ENCODE measurements at regions not wholly inside any gene's neighbourhood (a gene's known extent, or its start where the extent isn't known, plus 50 kb on each side); places are given as distances from the start of the nearest gene placed in this dataset.

DNA sequence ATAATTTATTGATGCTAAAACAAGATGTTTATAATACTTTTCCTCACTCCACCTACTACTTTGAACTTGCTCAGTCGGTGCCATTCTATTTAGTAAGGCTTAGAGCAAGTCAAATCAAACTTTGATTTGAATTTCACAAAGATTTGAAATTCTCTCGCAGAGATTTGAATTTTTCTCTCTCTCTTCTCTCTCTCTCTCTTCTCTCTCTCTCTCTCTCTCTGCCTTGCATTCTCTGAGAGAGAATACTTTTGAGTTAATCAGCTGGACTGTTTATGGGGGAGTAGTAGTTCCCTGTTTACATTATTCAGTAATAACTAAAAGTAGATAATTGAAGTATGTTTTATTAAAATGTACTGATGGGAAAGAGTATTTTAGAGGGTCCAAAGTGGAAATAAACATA lies 488.5 kb upstream of the ANKRD30A start:
- TF ChIP-seq, protein P1, sequence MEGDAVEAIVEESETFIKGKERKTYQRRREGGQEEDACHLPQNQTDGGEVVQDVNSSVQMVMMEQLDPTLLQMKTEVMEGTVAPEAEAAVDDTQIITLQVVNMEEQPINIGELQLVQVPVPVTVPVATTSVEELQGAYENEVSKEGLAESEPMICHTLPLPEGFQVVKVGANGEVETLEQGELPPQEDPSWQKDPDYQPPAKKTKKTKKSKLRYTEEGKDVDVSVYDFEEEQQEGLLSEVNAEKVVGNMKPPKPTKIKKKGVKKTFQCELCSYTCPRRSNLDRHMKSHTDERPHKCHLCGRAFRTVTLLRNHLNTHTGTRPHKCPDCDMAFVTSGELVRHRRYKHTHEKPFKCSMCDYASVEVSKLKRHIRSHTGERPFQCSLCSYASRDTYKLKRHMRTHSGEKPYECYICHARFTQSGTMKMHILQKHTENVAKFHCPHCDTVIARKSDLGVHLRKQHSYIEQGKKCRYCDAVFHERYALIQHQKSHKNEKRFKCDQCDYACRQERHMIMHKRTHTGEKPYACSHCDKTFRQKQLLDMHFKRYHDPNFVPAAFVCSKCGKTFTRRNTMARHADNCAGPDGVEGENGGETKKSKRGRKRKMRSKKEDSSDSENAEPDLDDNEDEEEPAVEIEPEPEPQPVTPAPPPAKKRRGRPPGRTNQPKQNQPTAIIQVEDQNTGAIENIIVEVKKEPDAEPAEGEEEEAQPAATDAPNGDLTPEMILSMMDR (IDR thresholded peaks at IDR 0.05; ENCODE audit: borderline replicate concordance, insufficient read depth, low read depth, low read length): no peak
- no peak overlapping the region for H3K4me3 ChIP-seq (ENCODE audit: low read depth, low read length)

DNA sequence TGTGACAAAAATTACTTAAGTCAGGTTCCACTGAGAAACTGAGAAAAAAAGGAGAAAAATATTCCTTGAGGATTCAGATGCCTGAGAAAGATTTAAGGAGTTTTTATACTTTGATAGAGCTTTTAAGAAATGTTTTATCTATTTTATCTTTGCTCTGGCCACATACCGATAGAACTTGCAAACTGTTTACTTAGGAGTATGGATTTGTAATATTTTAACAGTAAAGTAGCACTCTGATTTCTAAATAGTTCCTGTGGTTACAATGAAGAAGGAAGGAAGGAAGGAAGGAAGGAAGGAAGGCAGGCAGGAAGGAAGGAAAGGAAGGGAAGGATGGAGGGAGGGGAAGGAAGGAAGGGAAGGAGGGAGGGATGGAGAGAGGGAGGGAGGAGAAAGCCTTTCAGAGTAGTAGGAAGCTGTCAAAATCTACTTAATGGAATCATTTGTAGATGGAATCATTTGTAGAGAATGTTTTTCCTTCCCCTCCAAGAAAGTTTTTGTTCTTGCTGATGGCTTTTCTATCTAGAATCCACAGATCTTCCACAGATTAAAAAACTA lies 489.0 kb upstream of the ANKRD30A start:
- no peak overlapping the region for H3K4me3 ChIP-seq (ENCODE audit: low read depth, low read length)
- TF ChIP-seq, protein P1 (IDR thresholded peaks at IDR 0.05; ENCODE audit: borderline replicate concordance, insufficient read depth, low read depth, low read length): no peak

DNA sequence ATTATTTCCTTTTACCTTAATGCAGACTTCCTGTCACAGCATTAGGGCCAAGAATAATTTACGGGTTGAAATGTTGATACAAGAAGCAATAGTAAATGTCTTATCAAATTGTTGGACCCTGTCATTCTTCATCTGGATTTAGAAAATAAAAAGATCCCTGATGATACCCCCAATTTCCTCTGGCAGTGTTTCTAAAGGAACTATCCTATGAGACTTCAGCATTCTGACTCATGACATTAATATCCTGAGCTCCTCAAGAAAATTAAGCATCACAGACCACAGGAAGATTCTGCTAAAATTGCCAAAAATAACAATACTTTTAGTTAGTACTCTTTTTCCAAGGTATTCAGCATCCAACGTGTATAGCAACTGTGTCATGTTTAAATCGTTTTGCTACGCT lies 490.5 kb upstream of the ANKRD30A start:
- no peak overlapping the region for H3K4me3 ChIP-seq (ENCODE audit: low read depth, low read length)
- TF ChIP-seq, protein P1 (IDR thresholded peaks at IDR 0.05; ENCODE audit: borderline replicate concordance, insufficient read depth, low read depth, low read length): no peak

DNA sequence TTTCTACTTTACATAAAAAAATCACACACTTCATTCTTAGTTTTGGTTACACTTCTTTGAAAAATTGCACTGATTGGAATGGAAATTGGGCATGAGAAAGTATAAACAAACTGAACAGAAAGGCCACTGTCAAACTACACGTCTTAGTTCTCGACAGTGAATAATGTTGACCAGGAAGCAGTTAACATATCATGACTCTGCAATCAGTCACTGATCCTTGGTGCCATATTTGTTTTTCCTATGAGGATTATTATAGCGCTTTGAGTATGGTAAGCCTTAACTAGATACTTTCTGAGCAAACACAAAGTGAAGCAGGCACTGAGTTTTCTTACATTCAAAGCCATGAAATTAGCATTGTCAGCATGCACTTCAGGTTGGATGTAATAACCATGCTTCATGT lies 495.1 kb upstream of the ANKRD30A start:
- TF ChIP-seq, protein P1 (IDR thresholded peaks at IDR 0.05; ENCODE audit: borderline replicate concordance, insufficient read depth, low read depth, low read length): no peak
- H3K4me3 ChIP-seq (ENCODE audit: low read depth, low read length): no peak overlapping the region

DNA sequence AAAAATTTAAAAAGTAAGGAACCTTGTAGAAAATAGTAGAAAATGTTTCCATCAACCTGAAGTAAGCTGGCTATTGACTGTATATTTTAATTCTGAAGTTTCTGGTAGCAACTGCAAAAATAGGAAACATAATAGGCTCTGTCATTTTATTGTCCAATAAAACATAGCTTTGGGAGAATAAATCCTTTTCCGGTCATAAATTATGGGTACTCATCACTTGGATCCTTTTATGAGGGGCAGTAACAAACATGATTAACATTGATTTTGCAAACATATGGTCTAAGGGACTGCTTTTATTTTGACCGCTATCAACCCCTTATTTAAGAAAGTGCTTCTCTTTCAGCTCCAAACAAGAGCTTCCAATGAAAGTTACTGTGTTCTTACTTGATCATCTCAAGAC lies 495.9 kb upstream of the ANKRD30A start:
- TF ChIP-seq, protein P1 (IDR thresholded peaks at IDR 0.05; ENCODE audit: borderline replicate concordance, insufficient read depth, low read depth, low read length): no peak
- no peak overlapping the region for H3K4me3 ChIP-seq (ENCODE audit: low read depth, low read length)

DNA sequence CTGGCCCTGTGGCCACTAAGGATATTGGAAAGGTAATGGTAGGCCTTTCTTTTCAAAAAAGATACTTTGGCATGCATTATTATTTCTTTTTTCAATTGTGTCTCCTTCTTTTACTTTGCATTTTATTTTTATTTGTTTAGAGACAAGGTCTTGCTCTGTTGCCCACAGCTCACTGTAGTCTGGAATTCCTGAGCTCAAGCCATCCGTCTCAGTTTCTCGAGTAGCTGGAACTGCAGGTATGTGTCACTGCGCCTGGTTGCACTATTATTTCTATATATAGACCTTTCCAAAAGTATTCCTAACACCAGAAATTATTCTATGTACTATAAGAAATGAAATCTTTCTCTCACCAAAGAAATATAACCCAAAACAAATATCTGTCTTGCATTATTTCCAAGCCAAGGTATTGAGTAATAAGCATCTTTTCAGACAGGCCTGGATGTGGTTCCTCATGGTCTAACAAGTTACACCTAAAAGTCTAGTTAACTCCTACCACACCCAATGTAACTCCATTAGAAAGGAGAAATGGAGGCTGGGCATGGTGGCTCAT lies 500.8 kb upstream of the ANKRD30A start:
- TF ChIP-seq, protein P1 (IDR thresholded peaks at IDR 0.05; ENCODE audit: borderline replicate concordance, insufficient read depth, low read depth, low read length): no peak
- H3K4me3 ChIP-seq (ENCODE audit: low read depth, low read length): no peak overlapping the region

DNA sequence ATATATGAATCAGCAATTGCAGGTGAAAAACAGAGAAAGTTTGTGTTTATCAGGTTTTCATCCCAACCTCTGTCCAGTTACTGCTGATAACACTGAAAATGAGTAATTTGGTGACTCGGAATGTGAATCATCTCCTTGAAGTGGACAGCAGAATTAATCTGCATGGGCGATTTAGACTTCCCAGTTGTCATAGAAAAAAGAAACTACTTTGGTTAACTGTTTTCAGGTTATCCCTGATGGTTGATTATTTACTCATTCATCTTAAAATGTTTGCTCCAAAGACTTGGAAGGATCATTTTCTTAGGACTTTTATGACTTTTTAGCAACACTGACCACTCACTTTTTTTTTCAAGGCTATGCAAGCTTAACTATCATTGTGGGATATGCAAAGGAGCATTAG lies 504.1 kb upstream of the ANKRD30A start:
- H3K4me3 ChIP-seq (ENCODE audit: low read depth, low read length): no peak overlapping the region
- TF ChIP-seq, protein P1 (IDR thresholded peaks at IDR 0.05; ENCODE audit: borderline replicate concordance, insufficient read depth, low read depth, low read length): no peak

Data from GM12875 (cell line).